A549 (cell line): ENCODE measurements at regions not wholly inside any gene's neighbourhood (a gene's known extent, or its start where the extent isn't known, plus 50 kb on each side); places are given as distances from the start of the nearest gene placed in this dataset.
"Not testable (repeated sequence)": the region's sequence is repeated elsewhere in the genome, so short reads cannot be mapped to it uniquely, and the experiment has no call there.

Source experiments
- CTCF ChIP-seq: fragments of >200 bp; sonication (Bioruptor Twin); formaldehyde crosslinking; IDR thresholded peaks from 3 replicates; pipeline ENCODE4 v1.5.1; 2016
- ELK1 ChIP-seq: fragments of 150-350 bp; IDR thresholded peaks from 2 replicates; pipeline ENCODE4 v1.6.1; 2014; ENCODE audit warnings: low read depth, mild to moderate bottlenecking, low read length
- HDAC2 ChIP-seq: fragments of 200-600 bp; sonication (generic); IDR thresholded peaks from 2 replicates; pipeline ENCODE4 v1.6.1; 2016
- MAFK ChIP-seq: fragments of 450-650 bp; IDR thresholded peaks from 2 replicates; pipeline ENCODE4 v1.6.1; 2014; ENCODE audit not compliant: partially characterized antibody
- POLR2A ChIP-seq: IDR thresholded peaks from 2 replicates; pipeline ENCODE4 v1.6.1; 2012; ENCODE audit warnings: mild to moderate bottlenecking, low read length
- SREBF2 ChIP-seq: fragments of 450-650 bp; IDR thresholded peaks from 2 replicates; pipeline ENCODE4 v1.6.1; 2014; ENCODE audit warnings: mild to moderate bottlenecking, moderate library complexity

- TF ChIP-seq CTCF, MAFK, HDAC2, ELK1, POLR2A, SREBF2: not testable (repeated sequence)
Measured at GRCh38 chr5:29190398-29190797, 2003.1 kb upstream of the CDH6 start.
